GOT3 (cell line): ENCODE measurements at regions not wholly inside any gene's neighbourhood (a gene's known extent, or its start where the extent isn't known, plus 50 kb on each side); places are given as distances from the start of the nearest gene placed in this dataset.

Experiments
- DNase-seq: peaks from one replicate; lab custom pipeline; 2025; ENCODE audit warnings: mixed read lengths; lab: John Stamatoyannopoulos, UW

DNA sequence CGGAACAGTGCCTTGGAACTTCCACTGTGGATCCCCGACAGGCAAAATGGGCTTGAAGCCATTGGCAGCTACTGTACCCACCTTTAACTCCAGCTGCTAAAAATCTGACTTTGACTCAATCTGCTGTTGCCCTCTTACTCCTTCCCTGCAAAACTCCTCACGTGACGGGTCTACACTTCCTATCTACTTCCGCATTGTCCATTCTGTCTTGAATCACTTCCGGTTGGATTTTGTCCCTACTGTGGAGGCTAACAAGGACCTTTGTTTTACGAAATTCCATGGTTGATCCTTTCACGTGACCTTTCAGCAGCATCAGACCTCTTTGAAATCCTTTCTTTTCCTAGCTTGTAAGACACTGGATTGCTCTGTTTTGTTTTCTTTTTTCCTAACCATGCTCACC, 268.4 kb downstream of the PRDM2 start:
- DNase-seq = no peak

DNA sequence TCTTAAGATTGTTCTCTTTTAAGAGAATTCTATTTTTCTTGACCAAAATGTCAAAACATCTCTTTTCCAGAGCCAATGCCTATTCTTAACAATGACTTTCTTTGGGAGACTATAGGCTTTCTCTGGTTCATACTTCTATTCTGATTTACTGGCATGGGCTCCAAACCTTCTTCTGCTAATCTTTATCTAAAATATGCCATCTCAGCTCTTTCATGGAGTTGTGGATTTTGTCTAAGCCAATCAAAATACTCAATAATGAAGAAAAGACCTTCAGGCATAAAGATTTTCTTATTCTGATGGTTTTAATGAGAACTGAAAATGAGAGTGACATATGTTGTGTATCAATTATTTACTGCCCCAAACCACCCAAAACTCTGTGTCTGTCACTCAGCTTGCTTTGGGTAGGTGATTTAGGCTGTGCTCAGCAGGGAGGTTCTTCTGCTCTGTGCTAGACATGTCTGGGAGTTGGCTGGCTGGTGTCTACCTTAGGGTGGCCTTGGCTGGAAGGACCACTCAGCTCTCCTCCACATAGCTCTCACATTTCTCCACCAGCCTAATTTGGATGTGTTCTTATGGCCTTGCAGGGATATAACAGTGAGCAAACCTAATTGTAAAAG, 270.8 kb downstream of the PRDM2 start:
- no peak for DNase-seq

DNA sequence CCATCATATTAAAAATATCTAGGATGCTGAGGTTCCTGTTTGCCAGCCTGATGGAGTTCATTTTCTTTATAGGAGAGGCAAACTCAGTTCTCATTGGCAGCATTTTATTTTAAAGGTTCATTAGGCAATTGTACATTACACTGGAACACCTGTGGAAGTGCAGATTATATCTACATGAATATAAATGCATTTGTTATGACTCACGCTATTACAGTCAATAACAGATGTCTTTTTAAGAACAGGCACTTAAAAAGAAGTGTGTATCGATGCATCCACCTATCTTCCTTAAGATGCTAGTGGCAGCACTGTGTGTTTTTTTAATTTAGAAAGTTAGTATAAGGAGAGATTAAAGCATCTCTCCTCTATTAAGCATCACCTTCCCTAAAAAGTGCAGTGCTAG, 276.5 kb downstream of the PRDM2 start:
- DNase-seq = no peak

DNA sequence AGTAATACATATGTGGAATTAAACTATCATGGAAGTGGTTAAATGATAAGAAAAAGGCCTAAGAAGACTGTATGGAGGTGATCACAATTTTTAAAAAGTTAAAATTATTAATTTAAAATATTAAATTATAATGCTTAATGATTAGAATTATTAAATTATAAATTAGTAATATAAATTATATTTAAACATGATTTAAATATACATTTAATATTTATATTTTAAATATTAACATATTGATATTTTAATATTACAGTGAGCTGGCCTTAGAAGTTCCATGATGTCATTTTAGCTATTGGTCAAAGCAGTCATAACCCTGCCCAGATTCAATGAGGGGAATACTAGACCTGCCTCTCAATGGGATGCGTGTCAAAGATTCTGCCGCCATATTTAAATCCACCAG, 281.2 kb downstream of the PRDM2 start:
- no peak for DNase-seq

DNA sequence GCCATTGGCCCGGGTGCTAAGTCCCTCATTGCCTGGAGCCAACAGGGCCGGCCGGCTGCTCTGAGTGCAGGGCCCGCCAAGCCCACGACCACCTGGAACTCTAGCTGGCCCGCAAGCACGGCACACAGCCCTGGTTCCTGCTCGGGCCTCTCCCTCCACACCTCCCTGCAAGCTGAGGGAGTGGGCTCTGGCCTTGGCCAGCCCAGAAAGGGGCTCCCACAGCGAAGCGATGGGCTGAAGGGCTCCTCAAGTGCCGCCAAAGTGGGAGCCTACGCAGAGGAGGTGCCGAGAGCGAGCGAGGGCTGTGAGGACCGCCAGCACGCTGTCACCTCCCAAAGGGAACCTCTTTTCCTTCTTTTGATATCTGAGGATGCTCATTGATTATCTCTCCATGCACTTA, 283.4 kb downstream of the PRDM2 start:
- DNase-seq = no peak

DNA sequence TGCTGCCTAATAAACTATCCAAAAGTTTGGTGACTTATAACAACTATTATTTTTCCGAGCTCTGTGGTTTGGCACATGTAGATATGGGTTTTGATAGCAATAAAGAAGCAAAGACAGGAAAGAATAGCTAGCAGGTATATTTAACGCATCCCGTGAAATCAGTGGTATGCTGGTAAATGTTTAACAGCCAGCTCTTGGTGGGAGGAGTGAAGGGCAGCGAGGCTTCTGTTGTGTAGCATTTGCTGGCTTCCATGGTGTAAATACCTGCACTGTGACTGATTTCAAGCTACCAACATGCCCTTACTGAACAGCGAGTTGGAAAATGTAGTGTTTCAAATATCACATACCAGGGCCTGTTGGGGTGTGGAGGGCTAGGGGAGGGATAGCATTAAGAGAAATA, 291.0 kb downstream of the PRDM2 start:
- no peak for DNase-seq

DNA sequence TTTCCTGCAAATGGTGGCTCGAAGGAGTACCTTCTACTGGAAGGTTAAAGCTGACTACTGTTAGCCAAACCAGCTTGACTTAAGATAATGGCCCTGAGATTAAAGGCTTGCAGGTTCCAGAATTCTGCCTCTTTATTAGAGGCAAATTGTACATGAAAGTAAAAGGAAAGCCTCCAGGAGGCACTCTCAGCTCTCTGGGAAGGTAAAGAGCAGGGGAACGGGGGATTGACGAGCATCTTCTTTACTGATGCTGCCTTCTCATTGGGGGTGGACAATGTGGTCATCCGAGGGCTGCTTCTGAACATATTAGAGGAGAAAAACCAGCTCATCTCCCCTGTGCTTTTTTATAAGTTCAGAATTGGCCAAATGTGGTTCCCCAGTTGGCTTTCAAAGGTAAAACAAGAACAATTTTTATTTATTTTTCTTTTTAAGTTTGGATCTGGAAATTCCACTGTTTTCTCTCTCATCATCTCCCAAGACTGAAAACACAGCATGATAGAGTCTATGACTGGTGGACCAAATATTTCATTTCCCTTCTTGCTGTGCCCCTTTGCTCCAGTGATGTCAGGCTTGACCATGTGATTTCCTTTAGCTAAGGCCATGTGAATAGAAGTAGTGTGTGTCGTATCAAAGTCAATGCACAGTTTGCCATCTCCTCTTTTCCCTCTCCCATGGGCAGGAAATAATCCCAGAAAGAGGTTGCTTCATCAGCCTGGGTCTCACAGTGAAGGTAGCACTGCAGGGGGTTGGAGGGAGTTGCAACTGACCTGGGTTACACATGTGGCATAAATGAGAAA, 292.7 kb downstream of the PRDM2 start:
- no peak for DNase-seq

DNA sequence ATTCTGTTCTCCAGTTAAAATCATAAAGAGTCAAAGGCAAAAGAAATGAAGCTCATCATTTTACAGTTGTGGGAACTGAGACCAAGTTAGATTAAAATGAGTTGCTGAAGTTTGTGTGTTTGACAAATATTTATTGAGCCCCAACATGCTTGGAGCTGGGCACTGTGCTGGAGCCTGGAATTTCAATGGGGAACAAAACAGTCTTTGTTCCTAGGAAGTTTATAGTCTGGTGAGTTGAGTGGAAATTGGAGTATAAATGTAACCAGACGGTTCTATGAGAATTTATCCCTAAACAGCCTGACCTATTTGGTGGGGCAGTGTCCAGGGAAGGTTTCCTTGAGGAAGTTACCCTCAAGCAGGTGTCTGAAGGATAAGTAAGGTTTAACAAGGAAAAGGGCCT, 294.4 kb downstream of the PRDM2 start:
- DNase-seq = no peak

DNA sequence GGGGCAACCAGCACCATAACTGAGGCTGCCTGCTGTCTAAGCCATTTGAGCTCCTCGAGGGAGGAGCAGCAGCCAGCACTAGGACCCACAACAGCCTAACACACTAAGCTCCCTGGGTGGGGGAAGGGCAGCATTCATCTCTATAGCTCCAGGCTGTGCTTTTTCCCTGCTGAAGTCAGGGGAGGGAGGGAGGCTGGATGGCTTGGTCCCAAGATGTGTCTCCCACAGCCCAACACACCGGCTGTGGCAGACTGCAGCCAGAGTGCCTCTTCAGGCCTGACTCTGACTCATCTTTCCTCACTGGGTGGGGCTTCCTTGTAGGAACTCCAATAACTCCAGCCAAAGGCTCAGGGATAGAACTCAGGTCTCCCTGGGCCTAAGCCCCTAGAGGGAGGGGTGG, 296.3 kb downstream of the PRDM2 start:
- DNase-seq = no peak

DNA sequence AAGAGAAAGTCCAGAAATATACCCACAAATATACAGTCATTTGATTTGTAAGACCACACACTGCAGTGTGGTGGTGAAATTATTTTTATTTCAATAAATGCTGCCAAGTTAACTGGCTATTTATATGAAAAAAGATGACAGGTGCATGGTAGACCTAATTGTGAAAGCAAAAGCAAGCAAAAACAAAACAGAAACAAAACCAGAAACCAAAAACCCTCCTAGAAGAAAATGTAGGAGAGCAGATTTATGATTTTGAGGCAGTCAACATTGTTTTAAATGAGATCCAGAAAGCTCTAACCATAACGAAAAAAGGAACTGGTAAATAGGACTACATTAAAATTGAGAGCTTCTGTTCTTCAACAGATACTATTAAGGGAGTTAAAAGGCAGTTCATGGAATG, 303.6 kb downstream of the PRDM2 start:
- no peak for DNase-seq

DNA sequence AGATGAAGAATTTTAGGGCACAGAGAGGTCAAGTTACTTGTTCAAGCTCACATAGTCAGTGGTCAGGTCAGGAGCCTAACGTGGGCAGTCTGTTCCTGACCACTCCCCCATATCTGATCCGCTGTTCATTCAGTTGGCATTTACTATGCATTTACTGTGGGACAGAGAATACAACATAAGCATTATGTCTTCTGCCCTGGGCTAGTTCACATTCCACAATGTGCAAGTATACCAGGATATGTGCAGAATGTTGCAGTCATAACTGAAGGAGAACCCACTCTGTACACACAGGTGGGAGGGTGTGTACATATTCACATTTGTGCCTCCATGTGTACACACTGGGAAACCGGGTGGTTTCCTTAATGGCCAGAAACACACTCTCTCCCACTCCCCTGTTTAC, 309.6 kb downstream of the PRDM2 start:
- no peak for DNase-seq

DNA sequence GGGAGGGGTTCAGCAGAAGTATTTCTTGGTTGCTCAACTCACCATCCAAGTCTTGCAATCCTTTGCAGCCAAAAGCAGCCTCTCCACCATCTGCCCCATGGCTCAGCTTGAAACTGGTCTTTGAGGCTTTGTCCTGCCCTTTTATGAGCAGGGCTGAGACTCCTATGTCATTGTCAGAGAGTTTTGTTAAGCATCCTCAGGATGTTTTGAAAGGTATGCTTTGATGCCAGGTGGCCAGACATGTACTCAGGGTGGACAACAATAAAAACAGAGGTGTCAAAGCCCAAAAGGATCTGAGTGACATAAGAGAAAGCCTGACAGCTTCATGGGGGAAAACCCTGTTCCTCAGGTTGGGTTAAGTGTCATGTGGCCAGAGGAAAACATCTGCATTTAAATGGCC, 310.5 kb downstream of the PRDM2 start:
- no peak for DNase-seq

DNA sequence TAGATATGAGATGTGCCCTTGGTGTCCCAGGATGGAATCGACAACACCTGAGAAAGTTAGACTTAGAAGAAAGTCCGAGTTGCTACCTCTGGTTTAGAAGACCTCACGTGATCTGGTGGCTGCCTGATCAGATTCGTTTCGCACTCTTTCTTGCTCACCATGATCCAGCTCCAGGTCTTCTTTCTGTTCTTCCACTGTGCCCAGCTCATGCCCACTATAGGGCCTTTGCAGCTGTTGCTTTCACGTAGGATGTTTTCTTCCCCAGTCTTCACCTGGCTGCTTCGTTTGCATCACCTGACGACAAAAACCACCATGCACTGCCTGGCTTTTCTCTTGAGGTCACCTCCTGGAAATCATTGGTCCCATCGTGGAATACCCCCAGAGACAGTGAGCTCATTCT, 311.1 kb downstream of the PRDM2 start:
- no peak for DNase-seq

DNA sequence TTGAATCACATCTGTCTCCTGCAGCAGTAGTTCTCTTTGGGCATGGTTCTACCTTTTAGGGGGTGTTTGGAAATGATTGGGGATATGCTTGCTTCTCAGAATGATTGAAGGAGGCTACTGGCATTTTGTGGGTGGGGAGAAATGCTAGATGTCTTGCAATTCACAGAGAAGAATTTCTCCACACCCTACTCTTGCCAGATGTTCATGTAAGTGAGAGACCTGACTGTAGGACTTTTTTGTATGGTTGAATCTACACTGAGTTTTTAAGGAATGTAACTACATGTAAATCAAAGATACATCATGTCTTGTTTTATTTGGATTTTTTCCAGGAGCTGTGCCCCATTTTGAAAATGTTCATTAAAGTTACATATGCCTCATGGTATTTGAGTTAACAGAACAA, 311.9 kb downstream of the PRDM2 start:
- no peak for DNase-seq

DNA sequence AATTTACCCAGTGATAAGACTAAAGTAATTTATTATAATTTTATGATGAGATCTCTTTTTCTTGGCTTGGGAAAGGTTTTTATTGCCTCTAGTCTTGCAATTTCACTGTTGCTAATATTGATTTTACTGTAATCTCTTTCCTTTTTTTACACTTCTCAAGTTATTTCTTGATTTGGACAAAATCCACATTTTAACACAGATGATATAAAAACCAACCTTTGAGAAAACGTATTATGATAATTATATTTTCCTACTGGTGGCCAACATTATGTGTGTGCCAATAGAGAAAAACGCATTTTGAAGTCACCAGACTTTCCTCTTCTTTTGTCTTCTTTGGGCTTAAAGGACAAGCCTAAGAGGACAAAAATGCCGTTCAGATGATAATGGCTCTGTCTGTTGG, 314.9 kb downstream of the PRDM2 start:
- DNase-seq = no peak

DNA sequence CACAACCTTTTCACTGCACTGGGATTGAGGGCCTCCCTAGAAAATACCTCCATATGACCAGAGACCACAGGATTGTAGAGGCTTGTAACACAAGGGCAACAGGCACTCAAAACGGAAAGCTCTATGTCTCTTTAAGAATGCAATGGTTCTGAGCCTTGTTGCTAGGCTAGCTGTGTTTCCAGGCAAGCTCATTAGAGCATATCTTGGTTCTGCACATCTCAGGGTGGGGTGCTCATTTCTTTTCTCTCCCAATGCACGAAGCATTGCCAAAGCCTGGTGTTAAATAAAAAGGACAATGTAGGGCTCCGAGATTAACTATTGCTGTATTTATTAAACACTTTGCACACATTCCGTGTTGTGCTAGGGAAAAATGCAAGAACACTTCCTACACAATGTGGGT, 315.9 kb downstream of the PRDM2 start:
- no peak for DNase-seq

DNA sequence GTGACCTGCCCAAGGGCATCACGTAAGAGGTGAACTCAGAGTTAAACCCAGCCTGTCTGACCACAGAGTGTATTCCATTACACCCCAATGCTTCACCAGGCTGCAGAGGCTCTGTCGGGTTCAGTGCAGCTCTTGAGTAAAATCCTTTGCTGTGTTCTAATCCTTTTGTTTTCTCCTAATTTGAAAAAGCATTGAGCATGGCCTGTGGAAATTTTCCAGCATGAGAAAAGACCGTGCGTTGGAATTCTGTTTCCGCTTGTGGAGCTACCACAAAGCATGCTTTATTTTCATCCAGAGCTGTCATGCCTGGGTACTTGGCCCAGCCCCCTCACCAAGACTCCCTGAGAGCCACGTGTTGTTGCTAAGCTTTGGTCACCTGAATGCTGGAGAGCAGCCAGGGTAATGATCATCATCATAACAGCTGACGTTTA, 317.6 kb downstream of the PRDM2 start:
- no peak for DNase-seq

DNA sequence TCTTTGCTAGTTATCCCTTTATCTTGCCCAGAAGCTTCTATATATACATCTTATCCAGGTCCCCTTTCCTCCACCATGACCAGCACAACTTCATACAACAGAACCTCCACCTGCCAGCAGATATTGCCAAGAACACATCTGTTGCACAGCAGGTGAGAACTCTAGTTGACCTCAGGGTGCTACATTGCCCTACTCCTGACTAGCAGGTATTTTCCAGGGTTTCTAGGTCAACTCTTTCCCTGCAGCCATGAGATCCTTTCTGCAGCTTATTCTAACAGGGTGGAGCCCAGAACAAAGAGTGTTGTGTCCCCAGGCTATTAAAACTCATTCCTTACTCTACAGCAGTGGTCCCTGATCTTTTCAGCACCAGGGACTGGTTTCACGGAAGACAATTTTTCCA, 319.5 kb downstream of the PRDM2 start:
- no peak for DNase-seq

DNA sequence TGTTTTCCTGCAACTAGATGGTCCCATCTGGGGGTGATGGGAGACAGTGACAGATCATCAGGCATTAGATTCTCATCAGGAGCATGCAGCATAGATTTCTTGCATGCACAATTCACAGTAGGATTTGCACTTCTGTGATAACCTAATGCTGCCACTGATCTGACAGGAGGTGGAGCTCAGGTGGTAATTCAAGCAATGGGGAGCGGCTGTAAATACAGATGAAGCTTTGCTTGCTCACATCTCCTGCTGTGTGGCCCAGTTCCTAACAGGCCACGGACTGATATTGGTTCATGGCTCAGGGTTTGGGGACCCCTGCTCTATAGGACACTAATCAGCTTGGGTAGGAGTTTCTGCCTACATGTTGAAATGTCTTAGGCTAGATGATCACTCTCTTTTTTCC, 320.0 kb downstream of the PRDM2 start:
- no peak for DNase-seq

DNA sequence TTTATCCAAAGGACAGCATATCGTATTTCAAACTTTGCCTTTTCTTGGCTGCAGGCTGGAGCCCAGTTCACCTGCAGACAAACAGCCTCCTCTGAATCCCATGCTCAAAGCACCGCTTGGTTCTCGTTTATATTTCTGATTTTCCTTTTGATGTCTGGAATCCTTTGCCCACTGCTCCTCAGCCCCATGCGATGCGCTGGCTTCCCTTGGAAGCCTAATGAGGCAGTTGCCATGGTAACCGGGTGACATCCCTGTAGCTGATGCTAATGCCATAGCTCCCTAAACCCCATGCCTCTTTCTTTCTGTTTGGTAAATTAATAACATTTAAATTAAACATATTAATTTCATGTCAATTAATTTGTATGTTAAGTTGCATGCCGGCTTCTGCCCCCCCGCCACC, 327.1 kb downstream of the PRDM2 start:
- DNase-seq = no peak

DNA sequence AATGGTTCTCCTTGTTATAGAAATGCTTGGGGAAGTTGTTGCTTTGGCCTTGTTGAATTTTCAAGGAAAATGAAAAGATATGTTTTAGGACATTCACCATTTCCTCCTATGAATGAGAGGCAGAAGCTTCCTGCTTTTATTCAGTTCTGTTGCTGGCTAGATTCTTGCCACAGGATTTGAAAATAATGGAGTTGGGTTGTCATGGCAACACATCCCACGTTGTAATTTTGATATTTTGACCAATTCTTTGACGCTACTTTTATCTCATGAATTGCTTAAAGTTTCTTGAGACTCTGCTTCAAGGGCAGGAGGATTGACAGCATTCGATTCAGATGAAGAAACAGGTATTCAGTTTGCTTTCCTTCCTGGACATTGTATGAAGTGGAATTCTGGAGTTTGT, 331.5 kb downstream of the PRDM2 start:
- no peak for DNase-seq

DNA sequence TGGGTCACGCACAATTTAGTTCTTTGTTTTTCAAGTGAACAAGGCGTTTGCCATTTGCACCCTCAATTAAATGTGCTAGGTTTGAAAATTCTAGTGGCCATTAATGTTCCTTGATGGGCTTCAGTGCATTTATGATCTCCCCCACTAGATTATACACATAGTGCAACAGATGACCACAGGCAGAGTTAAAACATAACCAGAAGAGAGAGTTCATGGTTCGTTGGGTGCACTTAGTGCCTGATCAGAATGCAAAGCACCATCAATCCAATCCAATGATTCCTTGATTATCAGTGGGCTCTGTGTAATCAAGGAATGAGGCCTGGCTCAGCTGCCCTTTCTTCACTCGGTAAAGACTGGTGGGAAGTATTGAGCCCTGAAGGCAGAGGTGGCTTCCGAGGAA, 334.5 kb downstream of the PRDM2 start:
- DNase-seq = no peak

DNA sequence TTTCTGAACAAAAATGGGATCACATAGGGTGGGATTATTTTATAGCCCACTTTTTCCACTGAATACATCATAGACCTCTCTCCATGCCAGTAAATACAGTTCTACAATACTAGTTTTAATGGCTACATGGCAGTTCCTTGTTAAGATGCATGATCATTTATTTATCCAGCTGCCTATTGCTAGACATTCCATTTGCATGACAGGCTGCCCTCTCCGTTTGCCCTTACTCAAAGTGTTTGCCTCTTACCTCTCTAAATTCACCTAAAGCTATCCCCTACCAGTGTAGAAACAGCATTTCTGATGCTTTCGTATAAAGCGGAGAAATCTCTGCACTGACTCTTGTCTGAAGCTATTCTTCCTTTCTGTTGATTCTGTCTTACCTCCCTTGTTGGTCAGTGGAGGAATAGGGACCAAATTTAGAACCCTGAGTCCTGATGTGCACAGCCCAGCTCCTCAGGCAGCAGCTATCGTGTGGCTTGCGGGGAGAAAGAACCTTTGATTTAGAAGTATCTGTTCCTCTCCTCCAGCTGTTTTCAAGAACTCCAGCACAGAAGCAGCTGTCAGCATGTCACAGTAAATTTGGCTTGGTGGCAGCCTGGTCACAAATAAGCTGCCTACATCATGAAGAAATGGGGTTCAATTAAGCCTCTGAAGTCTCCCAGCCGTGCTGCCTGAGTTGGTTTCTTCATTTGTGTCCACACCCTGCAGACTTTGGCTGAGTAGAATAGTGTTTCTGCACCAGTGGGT, 337.3 kb downstream of the PRDM2 start:
- DNase-seq = no peak
